Activated naive CD4-positive, alpha-beta T cell treated with anti-CD3 and anti-CD28 coated beads, Interleukin-2, amount 50 U/mL, for 24 hours (primary cell): ENCODE measurements at regions not wholly inside any gene's neighbourhood (a gene's known extent, or its start where the extent isn't known, plus 50 kb on each side); places are given as distances from the start of the nearest gene placed in this dataset.

Source experiments
- H3K27ac Mint-ChIP-seq: one replicate; pipeline ENCODE4 v1.8.0; 2021; ENCODE audit warnings: mild to moderate bottlenecking, mixed read lengths
- H3K27me3 Mint-ChIP-seq: one replicate; pipeline ENCODE4 v1.8.0; 2021; ENCODE audit warnings: mixed read lengths
- H3K36me3 Mint-ChIP-seq: one replicate; pipeline ENCODE4 v1.8.0; 2021; ENCODE audit warnings: mixed read lengths
- H3K4me1 Mint-ChIP-seq: one replicate; pipeline ENCODE4 v1.8.0; 2021; ENCODE audit warnings: mixed read lengths
- H3K4me3 Mint-ChIP-seq: one replicate; pipeline ENCODE4 v1.8.0; 2021; ENCODE audit warnings: mild to moderate bottlenecking, mixed read lengths
- H3K9me3 Mint-ChIP-seq: one replicate; pipeline ENCODE4 v1.8.0; 2021; ENCODE audit warnings: mixed read lengths

DNA sequence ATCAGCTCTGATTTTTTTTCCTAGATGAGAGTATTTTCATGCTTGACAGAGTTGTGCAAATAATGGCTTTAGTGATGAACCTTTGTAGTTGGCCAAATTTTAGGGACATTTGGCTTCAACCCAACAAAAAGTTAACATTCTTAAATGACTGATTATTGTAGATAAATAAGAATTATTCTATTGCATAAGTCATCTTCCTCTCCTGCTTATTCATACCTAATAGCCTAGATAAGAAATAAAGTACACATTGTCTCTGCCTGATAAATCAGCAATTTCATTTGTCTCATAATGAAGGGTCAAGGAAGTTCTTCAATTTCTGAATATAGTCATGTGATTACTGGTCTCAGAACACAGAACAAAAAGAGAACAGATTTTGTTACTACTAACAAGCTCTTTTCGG lies 428.9 kb upstream of the IL12A start:
- Mint-ChIP-seq H3K9me3 (peaks cover under 1% of the 10 kb centered on the region), H3K4me1 (no peaks in the 10 kb centered on the region), H3K4me3 (no peak overlapping the region), H3K27ac (no peak overlapping the region), H3K27me3 (no peaks in the 10 kb centered on the region), H3K36me3 (no peaks in the 10 kb centered on the region)

DNA sequence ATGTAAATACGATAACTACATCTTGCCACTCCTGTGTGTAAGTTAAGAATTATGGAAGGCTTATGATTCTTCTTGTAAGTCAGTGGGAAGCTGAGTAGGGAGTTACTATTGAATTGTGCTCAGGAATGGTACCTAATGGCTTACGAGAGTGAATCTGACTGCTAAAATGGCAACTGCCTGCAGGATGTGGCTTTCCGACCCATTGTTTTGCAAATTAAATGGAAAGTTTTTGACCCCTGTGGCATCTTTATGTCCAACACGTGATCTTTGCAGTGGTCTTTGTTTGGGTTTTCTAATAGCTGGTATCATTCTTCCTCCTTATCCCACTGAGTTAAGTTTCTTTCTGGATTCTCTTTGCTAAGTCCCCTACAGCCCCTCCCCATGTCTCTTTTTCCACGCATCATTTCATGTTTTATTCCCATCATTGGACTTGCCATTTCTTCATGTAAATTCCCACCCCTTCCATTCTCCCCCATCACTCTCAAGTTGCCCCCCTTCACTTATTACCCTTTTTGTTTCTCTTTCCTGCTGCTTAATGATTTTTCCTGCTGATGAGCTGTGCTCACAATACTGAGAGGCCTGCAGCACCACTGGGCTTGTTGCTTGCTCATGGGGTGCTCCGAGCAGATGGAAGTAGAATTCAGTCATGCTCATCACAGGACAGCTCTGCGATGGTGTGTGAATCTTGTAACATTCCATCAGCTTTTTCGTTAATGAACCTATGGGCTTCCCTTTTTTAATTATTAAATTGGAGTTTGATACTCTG lies 428.2 kb upstream of the IL12A start:
- H3K4me1 Mint-ChIP-seq = no peaks in the 10 kb centered on the region
- no peaks in the 10 kb centered on the region for H3K27me3 Mint-ChIP-seq

DNA sequence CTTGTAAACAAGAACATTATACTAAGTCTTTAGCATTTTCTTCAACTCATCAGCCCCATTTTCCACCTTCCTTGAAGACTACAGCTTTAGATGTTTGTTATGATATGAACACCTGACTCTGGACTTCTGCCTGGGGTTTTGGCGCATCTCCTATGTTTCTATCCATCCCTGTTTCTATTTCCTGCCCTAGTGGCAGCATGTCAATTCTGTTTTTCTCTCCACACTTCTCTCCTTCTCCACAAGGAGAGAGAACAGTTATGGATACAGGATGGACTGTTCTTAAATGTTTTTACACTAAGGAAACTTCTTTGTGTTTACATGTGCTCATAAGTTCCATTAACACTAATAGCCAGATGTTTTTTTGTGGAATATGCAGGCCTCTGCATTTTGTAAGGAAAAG lies 423.3 kb upstream of the IL12A start:
- Mint-ChIP-seq H3K4me1 (no peaks in the 10 kb centered on the region), H3K27me3 (no peaks in the 10 kb centered on the region), H3K36me3 (no peaks in the 10 kb centered on the region), H3K27ac (no peak overlapping the region), H3K4me3 (no peak overlapping the region), H3K9me3 (peaks cover 5% of the 10 kb centered on the region)

More for the DNA sequence above, 428.2 kb upstream of the IL12A start:
- no peak overlapping the region for H3K27ac Mint-ChIP-seq
- H3K36me3 Mint-ChIP-seq = no peaks in the 10 kb centered on the region
- peaks cover 5% of the 10 kb centered on the region for H3K9me3 Mint-ChIP-seq
- H3K4me3 Mint-ChIP-seq = no peak overlapping the region

DNA sequence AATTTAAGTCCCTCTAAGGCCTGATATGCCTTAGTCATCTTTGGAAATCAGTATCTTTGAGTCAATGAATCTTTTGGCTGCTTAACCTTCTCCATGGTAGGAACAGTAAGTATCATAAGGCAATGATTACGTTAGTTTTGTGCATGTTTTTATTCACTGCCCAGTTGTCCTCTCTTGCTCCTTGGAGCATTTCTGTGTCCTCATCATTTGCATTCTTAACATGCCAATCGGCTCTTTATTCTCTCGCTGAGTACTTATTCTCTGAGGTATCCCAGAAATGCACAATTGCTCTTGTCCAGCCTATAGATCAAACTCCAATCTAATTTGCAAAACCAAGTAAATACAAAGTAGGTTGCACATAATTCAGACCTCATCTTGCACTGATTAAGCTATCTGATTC lies 405.0 kb upstream of the IL12A start:
- H3K27me3 Mint-ChIP-seq = no peaks in the 10 kb centered on the region
- no peaks in the 10 kb centered on the region for H3K36me3 Mint-ChIP-seq
- H3K9me3 Mint-ChIP-seq = no peaks in the 10 kb centered on the region
- H3K4me1 Mint-ChIP-seq = no peaks in the 10 kb centered on the region
- no peak overlapping the region for H3K4me3 Mint-ChIP-seq
- H3K27ac Mint-ChIP-seq = no peak overlapping the region

DNA sequence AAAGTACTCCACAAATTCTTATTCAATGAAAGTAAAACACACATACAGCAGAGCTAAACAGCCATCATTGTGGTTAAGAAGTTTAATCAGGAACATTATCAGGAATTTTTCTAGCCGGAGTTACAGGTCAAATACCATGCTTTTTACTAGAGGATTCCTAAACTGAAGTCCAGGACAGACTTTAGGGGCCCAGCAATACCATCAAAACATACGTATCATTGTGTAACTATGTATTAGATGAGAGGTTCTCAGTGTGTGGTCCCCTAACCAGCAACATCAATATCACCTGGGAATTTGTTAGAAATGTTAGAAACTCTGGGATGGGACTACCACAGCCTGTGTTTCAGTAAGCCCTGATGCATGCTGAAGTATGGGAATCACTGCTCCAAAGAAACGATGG lies 404.2 kb upstream of the IL12A start:
- Mint-ChIP-seq H3K27me3 (no peaks in the 10 kb centered on the region), H3K36me3 (no peaks in the 10 kb centered on the region), H3K9me3 (peaks cover under 1% of the 10 kb centered on the region), H3K4me3 (no peak overlapping the region), H3K27ac (no peak overlapping the region), H3K4me1 (no peaks in the 10 kb centered on the region)

DNA sequence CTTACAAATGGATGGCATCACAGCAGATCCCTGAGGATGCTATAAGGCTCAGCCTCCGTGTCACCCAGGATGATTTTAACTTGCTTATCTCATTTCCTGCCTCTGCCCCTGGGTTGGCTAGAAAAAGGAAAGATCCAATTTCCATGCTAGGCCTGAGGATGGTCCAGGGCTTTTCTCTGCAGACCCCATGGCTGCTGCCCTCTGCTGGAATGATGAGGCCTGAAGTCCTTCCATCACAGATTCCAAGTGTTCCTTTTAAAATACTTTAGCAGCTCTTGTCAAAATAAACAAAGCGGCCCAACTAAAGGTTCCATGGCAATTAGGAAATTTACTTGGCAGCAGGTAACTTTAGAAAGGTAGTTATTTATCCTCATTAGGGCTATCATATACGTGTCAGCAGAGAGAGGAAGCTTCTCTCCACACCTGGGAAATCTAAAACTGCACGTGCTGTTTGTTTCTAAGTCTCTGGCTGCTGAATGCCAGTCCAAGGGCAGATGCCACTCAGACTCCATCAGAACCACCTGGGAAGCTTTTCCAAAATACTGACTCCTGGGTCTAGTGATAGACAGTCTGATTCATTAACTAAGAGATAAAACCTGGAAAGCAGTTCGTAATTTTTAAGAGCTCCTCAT lies 401.9 kb upstream of the IL12A start:
- Mint-ChIP-seq H3K4me3 (no peak overlapping the region), H3K9me3 (peaks cover 4% of the 10 kb centered on the region), H3K27ac (no peak overlapping the region), H3K36me3 (no peaks in the 10 kb centered on the region), H3K4me1 (no peaks in the 10 kb centered on the region), H3K27me3 (no peaks in the 10 kb centered on the region)

DNA sequence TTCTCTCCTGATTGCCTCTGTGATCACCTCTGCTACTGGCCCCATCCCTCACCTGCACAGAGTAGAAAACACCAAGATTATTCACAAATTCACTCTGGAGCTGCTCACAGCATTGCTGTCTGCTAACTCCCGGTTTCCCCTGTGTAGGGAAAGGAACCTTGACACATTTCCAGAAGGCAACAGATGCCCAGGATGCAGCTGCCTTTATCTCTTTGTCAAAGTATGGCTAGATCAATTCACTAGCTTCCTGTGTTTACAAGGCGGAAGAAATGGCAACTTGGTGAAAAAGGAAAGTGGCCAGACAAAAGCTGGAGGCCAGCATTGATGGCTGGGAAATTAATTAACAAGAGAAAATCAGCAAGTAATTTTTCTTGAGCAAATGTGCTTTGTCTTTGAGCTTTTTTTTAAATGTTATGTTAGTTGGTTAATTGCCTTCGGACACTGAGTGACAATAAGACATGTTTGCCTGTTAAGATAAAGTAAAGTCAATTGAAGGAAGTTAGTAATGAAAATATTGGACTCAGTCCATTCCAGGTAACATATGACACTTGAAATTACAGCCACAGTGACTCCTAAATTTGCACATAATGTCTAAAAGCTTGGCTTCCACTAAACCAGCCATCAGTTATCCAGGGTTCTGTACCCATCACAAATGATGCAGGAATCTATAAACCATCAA lies 394.6 kb upstream of the IL12A start:
- H3K36me3 Mint-ChIP-seq = no peaks in the 10 kb centered on the region
- H3K4me3 Mint-ChIP-seq = no peak overlapping the region
- H3K4me1 Mint-ChIP-seq = no peaks in the 10 kb centered on the region
- H3K27me3 Mint-ChIP-seq = peaks cover 2% of the 10 kb centered on the region
- H3K9me3 Mint-ChIP-seq = peaks cover 8% of the 10 kb centered on the region
- no peak overlapping the region for H3K27ac Mint-ChIP-seq

DNA sequence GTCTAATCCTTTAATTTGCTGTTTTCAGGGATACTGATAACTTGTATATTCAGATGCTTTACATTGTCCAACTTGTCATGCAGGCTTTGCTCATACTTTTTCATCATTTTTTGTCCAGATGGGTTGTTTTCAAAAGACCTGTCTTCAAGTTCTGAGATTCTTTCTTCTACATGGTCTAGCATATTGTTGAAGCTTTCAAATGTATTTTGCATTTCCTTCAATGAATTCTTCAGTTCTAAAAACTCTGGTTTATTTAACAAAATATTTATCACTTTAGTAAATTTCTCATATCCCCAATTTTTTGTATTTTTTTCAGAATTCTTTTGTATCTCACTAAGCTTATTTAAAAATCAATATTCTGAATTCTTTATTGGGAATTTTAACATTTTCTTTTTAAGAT lies 388.3 kb upstream of the IL12A start:
- Mint-ChIP-seq H3K9me3 (peaks cover 6% of the 10 kb centered on the region), H3K4me1 (no peaks in the 10 kb centered on the region), H3K36me3 (no peaks in the 10 kb centered on the region), H3K27me3 (no peaks in the 10 kb centered on the region), H3K4me3 (no peak overlapping the region), H3K27ac (no peak overlapping the region)

DNA sequence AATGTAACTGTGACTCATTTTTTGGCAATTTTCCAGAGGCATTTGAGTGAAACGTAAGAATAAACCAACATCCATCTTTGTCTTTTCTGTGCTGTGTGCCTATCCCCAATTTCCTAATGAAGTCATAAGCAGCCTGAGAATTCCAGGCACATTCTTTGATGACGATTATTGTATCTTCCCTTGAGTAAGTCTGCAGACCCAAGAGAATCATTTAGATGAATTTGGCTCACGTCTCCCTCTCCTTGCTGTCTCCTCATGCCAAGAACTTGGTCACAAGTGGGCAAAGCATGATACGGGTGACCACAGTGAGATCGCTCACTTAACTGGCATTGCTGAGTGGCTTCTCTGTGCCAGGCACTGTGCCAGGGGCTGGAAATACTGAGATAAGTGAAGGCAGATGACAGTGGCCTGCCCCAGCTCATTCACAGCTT lies 384.5 kb upstream of the IL12A start:
- no peak overlapping the region for H3K27ac Mint-ChIP-seq
- H3K4me1 Mint-ChIP-seq = no peaks in the 10 kb centered on the region
- no peak overlapping the region for H3K4me3 Mint-ChIP-seq
- no peaks in the 10 kb centered on the region for H3K36me3 Mint-ChIP-seq
- no peaks in the 10 kb centered on the region for H3K27me3 Mint-ChIP-seq
- H3K9me3 Mint-ChIP-seq = peaks cover 6% of the 10 kb centered on the region

DNA sequence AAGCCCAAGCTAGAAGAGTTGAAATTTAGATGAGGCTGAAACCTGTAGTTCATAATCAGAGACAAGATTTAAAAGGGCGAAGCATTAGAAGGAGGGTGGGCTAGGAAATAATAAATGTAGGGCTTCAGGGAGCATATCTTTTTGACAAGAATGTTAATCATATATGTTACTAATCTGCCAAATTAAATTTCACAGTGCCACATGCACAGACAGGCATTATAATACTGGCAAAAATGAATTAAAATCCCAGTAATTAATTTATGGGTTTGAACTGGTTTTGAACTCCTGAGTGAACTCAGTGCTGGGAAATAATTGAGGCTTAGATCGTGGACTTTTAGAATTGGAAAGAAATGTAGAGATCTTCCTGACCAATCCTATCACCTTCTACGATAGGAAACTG lies 383.5 kb upstream of the IL12A start:
- Mint-ChIP-seq H3K9me3 (no peaks in the 10 kb centered on the region), H3K4me1 (no peaks in the 10 kb centered on the region), H3K4me3 (no peak overlapping the region), H3K27me3 (no peaks in the 10 kb centered on the region), H3K27ac (peak overlapping the region; percentile 46), H3K36me3 (no peaks in the 10 kb centered on the region)

DNA sequence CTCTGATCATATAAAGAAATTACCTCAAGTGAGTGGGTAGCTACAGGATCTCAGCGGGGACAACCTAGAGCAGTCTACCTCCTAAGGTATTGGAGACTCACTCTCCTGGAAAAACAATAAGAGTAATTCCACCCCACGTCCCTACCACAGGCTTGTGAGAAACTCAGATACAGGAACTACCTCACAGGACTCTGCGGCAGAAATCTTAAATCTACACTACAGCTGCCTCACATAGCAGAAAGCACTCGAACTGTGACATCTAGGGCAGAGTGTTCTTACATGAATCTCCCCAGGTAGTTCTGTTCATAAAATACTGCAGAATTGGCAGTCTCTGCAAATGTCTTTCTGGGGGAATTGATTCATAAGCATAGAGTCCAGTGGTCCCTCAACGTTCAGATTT lies 382.9 kb upstream of the IL12A start:
- Mint-ChIP-seq H3K9me3 (no peaks in the 10 kb centered on the region), H3K4me1 (no peaks in the 10 kb centered on the region), H3K27ac (no peak overlapping the region), H3K27me3 (no peaks in the 10 kb centered on the region), H3K36me3 (no peaks in the 10 kb centered on the region), H3K4me3 (no peak overlapping the region)

DNA sequence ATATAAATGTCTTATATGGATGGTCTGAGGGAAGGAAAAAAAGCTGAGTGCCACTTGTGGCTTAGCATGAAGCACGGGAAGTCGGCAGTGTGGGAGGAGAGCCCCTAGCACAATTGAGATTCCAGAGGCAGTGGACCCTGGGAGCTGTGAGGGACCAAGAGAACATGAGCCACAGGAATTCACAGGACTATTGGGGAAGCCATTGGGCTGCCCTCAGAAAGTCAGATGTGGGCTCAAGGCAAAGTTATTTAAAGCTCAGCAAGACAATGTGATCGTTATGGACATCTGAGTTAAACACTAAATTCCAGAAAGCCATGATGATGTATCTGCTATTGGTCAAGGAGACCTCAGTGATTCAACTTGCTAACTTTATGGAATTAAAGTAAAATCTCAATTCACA lies 380.8 kb upstream of the IL12A start:
- H3K4me3 Mint-ChIP-seq = no peak overlapping the region
- H3K9me3 Mint-ChIP-seq = no peaks in the 10 kb centered on the region
- H3K4me1 Mint-ChIP-seq = no peaks in the 10 kb centered on the region
- H3K36me3 Mint-ChIP-seq = no peaks in the 10 kb centered on the region
- no peaks in the 10 kb centered on the region for H3K27me3 Mint-ChIP-seq
- no peak overlapping the region for H3K27ac Mint-ChIP-seq

DNA sequence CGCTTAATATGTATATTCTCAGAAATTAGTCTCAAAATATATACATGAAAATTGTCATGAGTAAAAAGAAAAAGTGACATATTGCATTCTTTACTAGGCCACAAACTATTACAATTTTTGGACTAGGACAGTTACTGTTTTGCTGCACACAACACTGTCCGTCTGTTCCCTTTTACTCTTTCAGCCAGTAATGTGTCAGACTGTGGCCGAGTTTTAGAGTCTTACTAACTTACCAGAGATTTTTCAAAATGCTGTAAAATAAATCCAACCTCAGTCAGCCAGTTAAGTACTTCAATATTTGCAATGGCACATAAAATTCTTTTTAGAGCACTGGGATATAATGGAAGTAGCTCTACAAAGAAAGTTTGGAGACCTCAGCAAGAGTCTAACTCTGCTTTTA lies 380.3 kb upstream of the IL12A start:
- Mint-ChIP-seq H3K4me1 (no peaks in the 10 kb centered on the region), H3K36me3 (no peaks in the 10 kb centered on the region), H3K4me3 (no peak overlapping the region), H3K9me3 (no peaks in the 10 kb centered on the region), H3K27me3 (no peaks in the 10 kb centered on the region), H3K27ac (no peak overlapping the region)

DNA sequence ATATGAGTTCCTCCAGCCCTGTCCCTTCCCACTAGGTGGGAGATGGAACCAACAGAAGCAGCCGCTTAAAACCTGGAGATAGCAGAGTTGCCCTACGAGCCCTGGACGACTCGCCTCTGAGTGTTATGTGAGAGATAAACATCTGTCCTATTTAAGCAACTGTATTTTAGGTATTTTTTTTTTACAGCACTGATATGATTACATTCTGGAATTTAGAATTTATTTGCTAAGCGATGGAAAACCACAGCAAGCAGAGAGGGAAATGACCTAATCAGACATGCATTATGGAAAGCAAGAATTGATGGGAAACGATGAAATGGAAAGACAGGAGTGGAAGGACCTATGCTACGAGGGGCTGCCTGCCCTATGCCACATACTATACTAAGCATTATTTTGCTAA lies 379.0 kb upstream of the IL12A start:
- H3K36me3 Mint-ChIP-seq = no peaks in the 10 kb centered on the region
- H3K27me3 Mint-ChIP-seq = no peaks in the 10 kb centered on the region
- H3K27ac Mint-ChIP-seq = no peak overlapping the region
- no peaks in the 10 kb centered on the region for H3K4me1 Mint-ChIP-seq
- H3K9me3 Mint-ChIP-seq = peaks cover under 1% of the 10 kb centered on the region
- no peak overlapping the region for H3K4me3 Mint-ChIP-seq

DNA sequence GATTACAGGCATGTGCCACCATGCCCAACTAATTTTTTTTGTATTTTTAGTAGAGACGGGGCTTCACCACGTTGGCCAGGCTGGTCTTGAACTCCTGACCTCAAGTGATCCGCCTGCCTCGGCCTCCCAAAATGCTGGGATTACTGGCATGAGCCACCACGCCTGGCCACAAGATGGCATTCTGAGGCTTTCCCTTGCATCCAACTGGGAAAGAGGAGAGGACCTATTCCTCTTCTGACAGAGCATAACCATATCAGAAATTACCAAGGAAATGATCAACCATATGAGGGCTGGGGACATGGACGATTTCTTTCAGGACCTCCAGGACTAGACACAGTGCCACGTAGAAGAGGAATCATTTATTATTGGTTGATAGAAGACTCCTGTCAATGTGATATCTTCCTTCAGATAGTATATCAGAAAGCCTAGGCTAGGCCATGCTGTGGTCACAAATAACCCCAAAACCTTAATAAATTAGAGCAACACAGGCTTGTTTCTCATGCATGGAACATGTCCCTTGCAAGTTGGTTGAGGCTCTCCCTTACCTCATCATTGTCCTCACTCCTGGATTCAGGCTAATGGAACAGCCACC lies 372.3 kb upstream of the IL12A start:
- Mint-ChIP-seq H3K27me3 (no peaks in the 10 kb centered on the region), H3K4me3 (no peak overlapping the region), H3K9me3 (peaks cover 5% of the 10 kb centered on the region), H3K4me1 (no peaks in the 10 kb centered on the region), H3K36me3 (no peaks in the 10 kb centered on the region), H3K27ac (no peak overlapping the region)

DNA sequence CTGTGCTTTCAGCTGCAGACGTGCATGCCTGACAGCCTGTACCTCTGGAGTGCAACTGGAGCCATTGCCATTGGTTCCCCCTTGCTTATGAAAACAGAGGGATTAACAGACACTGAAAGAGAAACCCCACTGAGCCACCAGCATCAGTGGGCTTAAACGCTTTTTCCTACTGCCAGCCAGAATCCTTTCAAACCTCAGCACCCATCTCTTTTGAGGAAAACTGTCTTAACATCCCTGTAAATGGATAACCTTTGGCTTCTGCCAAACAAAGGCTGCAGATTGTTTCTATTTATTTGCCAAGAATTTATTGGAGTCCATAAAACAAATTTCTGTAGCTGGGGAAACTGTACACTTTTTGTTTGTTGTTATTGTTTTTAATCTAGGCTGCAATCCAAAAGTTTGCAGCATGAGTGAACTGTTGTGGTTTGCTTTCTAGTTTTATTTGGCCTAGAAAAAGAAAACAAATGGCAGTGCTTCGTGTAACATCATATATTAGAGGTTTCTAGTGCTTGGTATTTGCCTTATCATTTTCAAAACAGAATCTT lies 369.2 kb upstream of the IL12A start:
- Mint-ChIP-seq H3K4me1 (no peaks in the 10 kb centered on the region), H3K27me3 (no peaks in the 10 kb centered on the region), H3K36me3 (no peaks in the 10 kb centered on the region), H3K4me3 (no peak overlapping the region), H3K9me3 (peaks cover 5% of the 10 kb centered on the region), H3K27ac (no peak overlapping the region)
